SKM-1 treated with dmso at 0.1 percent for 144 hours (cell line): ENCODE measurements at regions not wholly inside any gene's neighbourhood (a gene's known extent, or its start where the extent isn't known, plus 50 kb on each side); places are given as distances from the start of the nearest gene placed in this dataset.
"Not testable (repeated sequence)": the region's sequence is repeated elsewhere in the genome, so short reads cannot be mapped to it uniquely, and the experiment has no call there.

Experiments
- DNase-seq: peaks from one replicate; lab custom pipeline; 2025; ENCODE audit not compliant: unreplicated experiment; lab: John Stamatoyannopoulos, UW

DNA sequence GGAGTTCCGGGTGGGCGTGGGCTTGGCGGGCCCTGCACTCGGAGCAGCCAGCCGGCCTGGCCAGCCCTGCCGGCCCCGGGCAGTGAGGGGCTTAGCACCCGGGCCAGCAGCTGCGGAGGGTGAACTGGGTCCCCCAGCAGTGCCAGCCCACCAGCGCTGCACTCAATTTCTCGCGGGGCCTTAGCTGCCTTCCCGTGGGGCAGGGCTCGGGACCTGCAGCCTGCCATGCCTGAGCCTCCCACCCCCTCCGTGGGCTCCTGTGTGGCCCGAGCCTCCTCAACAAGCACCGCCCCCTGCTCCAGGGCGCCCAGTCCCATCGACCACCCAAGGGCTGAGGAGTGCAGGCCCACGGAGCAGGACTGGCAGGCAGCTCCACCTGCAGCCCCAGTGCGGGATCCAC is 362.5 kb downstream of the TMEM167A start:
- DNase-seq, result not testable (repeated sequence)

GRCh38 chr5:82713811-82714210 is 363.4 kb downstream of the TMEM167A start:
- DNase-seq, result no peak

GRCh38 chr5:82707741-82708140 is 369.5 kb downstream of the TMEM167A start:
- no peak for DNase-seq

DNA sequence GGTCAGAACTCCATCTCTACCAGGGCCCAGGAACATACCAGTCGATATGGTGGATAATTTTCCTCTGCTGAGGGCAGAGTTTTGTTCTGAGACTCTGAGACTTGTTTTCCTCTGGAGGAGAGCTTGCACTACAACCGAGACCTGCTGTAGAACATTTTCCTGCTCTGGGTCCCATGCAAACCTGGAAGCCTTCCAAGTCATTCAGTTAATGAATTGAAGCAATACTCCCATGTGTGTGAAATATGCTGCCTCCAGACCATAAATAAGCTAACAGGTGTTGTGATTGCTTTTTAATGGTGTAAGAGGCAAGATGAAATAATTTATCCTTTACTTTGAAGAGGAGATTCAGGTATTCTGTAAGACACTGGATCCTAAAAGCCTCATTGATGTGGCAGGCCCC is 372.8 kb downstream of the TMEM167A start:
- DNase-seq, result no peak

DNA sequence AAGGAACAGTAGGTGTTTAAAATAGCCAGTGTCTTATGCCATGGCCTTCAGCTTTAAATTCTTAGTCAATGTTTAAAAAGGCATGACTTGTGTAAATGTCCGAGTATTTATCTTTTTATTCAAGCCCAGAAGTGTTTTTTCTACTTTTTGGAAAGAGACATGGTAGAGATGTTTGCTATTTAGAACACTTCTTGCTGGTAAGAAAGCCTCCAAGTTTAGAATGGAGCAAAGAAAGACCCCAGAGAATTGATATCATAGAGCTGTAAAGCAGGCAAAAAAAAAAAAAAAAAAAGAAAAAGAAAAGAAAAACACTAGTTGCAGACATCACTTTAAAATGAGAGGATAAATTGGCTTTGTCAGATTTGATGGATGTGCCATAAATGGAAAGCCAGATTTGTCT is 375.1 kb downstream of the TMEM167A start:
- no peak for DNase-seq

- DNase-seq, result no peak
Measured at GRCh38 chr5:82699737-82700136, 377.5 kb downstream of the TMEM167A start.

GRCh38 chr5:82698026-82698425 is 379.2 kb downstream of the TMEM167A start:
- DNase-seq, result no peak

DNA sequence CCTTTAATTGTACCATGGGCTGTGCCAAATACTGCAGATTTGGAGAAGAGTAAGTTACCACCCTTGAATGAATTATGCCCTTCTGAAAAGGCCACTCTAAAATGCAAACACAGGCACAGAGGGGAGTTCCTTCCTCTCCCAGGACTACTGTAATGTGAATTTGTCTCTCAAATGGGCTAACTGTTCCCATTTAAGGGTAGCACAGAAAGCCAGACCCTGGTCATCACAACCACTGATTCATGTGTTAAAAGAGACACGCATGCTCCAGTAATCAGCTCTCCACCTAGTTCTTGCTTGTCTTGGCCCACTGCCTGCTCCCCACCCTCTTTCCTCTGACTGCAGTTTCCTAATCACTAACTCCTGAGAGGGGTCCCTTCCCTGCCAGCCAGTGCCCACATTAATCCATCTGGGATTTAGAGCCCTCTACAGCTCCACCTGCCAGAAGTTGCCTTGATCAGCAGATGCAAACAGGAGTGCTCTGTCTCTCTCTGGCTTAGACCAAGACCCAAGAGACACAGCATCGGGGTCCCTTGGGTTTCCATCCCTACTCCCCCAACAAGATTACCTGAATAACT is 382.4 kb downstream of the TMEM167A start:
- no peak for DNase-seq

DNA sequence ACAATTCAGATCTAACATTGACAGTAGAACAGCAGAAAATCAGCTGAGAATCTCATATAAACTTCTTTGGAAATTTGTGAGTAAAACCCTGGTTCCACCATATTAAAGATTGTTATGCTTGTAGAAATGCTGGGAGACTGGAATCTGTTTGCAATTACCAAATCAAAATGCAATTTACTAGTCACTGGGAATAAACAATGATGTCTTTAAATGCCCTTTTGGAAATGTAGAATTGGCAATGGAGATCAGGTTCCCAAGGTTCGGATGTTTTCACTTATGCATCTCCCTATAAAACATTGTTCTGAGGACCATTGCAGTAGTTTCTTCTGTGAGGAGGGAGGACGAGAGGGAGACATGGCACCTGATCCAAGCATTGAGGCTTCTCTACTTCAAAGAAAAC is 384.4 kb downstream of the TMEM167A start:
- DNase-seq, result no peak

DNA sequence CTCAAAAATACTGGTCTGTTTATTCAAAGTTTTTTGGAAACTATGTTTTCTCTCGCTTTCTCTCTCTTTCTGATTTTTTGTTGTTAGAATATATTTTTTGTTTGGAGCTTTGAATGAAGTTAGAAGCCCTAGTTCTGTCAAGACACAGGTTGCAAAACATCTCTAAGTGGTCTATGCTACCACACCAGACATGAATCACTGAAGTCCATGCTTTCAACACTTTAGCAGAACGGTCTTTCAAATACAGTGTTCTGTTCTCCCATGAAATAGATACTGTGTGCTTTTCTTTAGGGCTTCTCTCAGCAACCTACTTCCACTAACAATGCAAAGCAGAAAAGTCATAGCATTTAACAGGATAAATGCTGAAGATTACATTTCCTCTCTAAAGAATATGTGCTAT is 392.5 kb downstream of the TMEM167A start:
- DNase-seq, result no peak

- DNase-seq, result no peak
Measured at GRCh38 chr5:82684165-82684564, 393.0 kb downstream of the TMEM167A start.

DNA sequence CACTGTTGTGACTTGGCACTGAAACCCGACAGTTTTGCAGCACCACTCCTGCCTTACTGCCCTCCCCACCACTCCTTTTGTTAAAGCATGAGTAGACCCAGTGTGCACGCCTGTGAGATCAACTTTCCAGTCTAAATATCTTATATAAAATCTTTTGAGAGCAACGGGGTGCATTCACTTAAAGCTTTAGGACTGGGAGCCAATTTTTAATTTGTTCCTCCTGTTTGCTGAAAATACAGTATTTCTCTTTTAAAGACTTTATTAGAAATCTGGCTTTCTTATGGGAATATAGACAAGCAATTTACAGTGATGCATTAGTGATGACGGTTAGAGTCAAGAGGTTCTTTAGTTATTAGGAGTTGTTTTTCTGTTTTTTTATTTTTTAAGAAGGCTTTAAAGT is 397.5 kb downstream of the TMEM167A start:
- no peak for DNase-seq

DNA sequence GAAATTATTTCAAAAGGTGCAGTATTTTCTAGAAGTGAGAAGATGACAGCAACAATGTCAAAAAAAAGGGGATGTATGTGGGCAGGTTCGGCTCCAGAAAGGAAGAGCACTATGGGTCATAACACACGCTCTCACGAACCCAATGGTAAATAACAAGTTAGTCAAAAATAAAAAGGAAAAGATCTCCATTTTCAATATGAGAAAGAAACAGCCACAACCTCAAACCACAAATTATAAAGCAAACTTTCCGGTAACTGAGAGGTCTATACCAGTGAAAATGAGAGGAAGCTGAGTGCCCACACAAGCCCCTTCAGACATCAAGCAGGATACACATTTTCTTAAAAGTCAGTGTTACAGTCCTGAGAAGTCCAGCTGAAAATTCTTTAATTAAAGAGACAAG is 398.5 kb upstream of the RPS23 start:
- no peak for DNase-seq

GRCh38 chr5:82674671-82675070 is 396.5 kb upstream of the RPS23 start:
- DNase-seq, result no peak

GRCh38 chr5:82673057-82673809 is 395.1 kb upstream of the RPS23 start:
- DNase-seq, result no peak

- DNase-seq, result no peak
Measured at GRCh38 chr5:82670692-82671091, 392.5 kb upstream of the RPS23 start.

DNA sequence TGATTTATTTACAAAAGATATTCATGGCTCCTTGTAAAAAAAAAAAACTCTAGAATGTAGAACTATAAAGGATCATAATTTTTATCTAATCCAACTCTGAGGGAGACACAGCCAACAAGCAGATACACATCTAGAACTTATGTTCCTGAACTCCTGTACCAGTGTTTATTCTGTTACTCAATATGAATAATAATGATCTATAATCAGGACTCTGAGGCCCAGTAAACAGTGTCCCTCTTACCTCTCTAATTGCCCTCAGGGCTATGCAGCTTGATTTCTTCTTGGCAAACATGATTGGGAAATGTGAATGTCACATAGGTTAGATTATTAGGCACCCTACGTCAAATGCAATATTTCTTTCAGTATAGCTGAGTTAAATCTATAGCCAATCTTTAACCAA is 391.6 kb upstream of the RPS23 start:
- DNase-seq, result no peak

DNA sequence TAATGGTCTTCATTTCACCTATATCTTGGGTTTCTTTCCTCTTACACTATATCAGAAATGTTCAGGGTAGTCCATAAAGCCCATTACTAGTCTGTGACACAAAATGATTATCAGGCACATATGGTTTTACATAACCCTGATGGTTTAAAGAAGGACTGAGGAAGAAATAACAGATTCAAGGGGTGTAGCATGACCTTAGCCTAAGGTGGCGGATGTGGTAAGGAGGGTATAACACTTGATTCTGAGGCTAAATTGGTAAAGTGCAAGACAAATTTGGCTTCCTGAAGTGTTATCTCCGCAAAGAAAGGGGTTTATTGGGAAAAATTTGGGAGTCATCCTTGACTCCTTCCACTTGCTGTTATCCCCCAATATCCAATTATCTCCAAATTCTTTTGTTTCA is 388.2 kb upstream of the RPS23 start:
- no peak for DNase-seq

DNA sequence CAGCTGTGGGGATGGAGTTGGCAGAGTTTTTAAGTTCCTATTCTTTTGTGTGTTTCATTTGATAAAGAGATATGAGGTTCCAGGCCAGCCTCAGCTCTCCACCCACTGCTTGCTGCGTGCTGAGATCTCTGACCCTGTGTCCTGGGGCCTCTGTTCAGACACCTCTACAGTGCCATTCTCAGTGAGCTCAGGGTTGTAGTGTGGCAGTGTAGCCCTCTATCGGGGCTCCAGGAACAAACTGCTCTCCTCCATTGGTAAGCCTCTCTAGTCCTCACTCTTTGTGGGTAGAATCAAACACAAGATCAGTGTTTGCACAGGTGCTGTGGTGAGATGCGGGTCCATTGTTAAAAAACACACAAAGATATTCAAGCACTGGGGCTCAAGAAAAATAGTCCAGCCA is 386.6 kb upstream of the RPS23 start:
- DNase-seq, result no peak

- no peak for DNase-seq
Measured at GRCh38 chr5:82663225-82663624, 385.1 kb upstream of the RPS23 start.

GRCh38 chr5:82662340-82662739 is 384.2 kb upstream of the RPS23 start:
- DNase-seq, result no peak

- DNase-seq, result no peak
Measured at GRCh38 chr5:82661933-82662332, 383.8 kb upstream of the RPS23 start.

- no peak for DNase-seq
Measured at GRCh38 chr5:82661462-82661861, 383.3 kb upstream of the RPS23 start.
